B cell (primary cell): ENCODE measurements at regions not wholly inside any gene's neighbourhood (a gene's known extent, or its start where the extent isn't known, plus 50 kb on each side); places are given as distances from the start of the nearest gene placed in this dataset.

ENCODE experiments used
- ATAC-seq: fragments of 200-7000 bp; cut with Tn5 transposase; one replicate; pipeline ENCODE4 v1.10.0; 2021; ENCODE audit warnings: low read depth, mild to moderate bottlenecking, moderate number of reproducible peaks, moderate library complexity
- CTCF ChIA-PET: fragments of 350-600 bp; sonication (Branson Sonifier 250); formaldehyde crosslinking; loops from one replicate; lab custom pipeline; 2021; ENCODE audit warnings: antibody characterized with exemption, inconsistent platforms; lab: Charles Lee
- POLR2A ChIA-PET: fragments of 350-600 bp; sonication (Branson Sonifier 250); formaldehyde crosslinking; loops from one replicate; lab custom pipeline; 2021; ENCODE audit warnings: antibody characterized with exemption; lab: Charles Lee
- DNase-seq: peaks from one replicate; pipeline ENCODE4 v3.0.0; 2013
- H2AFZ ChIP-seq: 2 replicates; pipeline ENCODE4 v1.6.1; 2012; ENCODE audit warnings: mild to moderate bottlenecking, low read depth, low read length; ENCODE audit not compliant: insufficient read depth, poor library complexity, severe bottlenecking
- H3K27ac ChIP-seq, 2 donors: 1 replicate in 1 of 2; 2 replicates in 1 of 2; pipeline ENCODE4 v1.5.1; 2012 to 2013; ENCODE audit warnings: low read length in 2 of 2, mild to moderate bottlenecking in 2 of 2, moderate library complexity in 1 of 2
- H3K27me3 ChIP-seq, 4 experiments: fragments of 200-600 bp in 1 of 4; sonication (generic) in 1 of 4; replicated peaks in 1 of 4; 1 replicate in 2 of 4; 2 replicates in 2 of 4; pipeline versions ENCODE4 v1.6.1 to v1.7.0; 2013 to 2016; ENCODE audit warnings: low read length in 3 of 4, mild to moderate bottlenecking in 2 of 4, mixed read lengths in 1 of 4, moderate library complexity in 1 of 4; ENCODE audit not compliant: insufficient read depth in 4 of 4, control insufficient read depth in 3 of 4; ENCODE audit errors: control extremely low read depth in 1 of 4
- H3K36me3 ChIP-seq, 2 experiments: replicated peaks in 1 of 2; 1 replicate in 1 of 2; 2 replicates in 1 of 2; pipeline versions ENCODE4 v1.6.1 to v1.7.1; 2013; ENCODE audit warnings: low read length in 1 of 2; ENCODE audit not compliant: insufficient read depth in 2 of 2, control insufficient read depth in 1 of 2; ENCODE audit errors: control extremely low read depth in 1 of 2, extremely low read depth in 1 of 2
- H3K4me1 ChIP-seq, 2 donors: fragments of 200-600 bp in 1 of 2; sonication (generic) in 1 of 2; 1 replicate in 1 of 2; 2 replicates in 1 of 2; pipeline versions ENCODE4 v1.5.1 to v1.6.1; 2013 to 2017; ENCODE audit warnings: low read length in 2 of 2; ENCODE audit not compliant: control insufficient read depth in 2 of 2, insufficient read depth in 2 of 2
- H3K4me2 ChIP-seq: replicated peaks from 2 replicates; pipeline ENCODE3; 2012; ENCODE audit warnings: mild to moderate bottlenecking, low read depth, low read length; ENCODE audit not compliant: poor library complexity, severe bottlenecking
- H3K4me3 ChIP-seq, 5 experiments: fragments of 200-600 bp in 1 of 5; sonication (generic) in 1 of 5; 1 replicate in 3 of 5; 2 replicates in 2 of 5; pipeline versions ENCODE4 v1.5.1 to v1.7.0; 2011 to 2016; ENCODE audit warnings: low read length in 4 of 5, mild to moderate bottlenecking in 4 of 5, low read depth in 2 of 5, control low read depth in 1 of 5, moderate library complexity in 1 of 5; ENCODE audit not compliant: insufficient read depth in 1 of 5; ENCODE audit errors: control extremely low read depth in 1 of 5, extremely low read depth in 1 of 5
- H3K79me2 ChIP-seq: fragments of 200-600 bp; sonication (generic); one replicate; pipeline ENCODE4 v1.6.0; 2016; ENCODE audit warnings: low read length; ENCODE audit not compliant: control insufficient read depth, insufficient read depth
- H3K9ac ChIP-seq: fragments of 200-600 bp; sonication (generic); 2 replicates; pipeline ENCODE4 v1.6.1; 2017; ENCODE audit warnings: mild to moderate bottlenecking, low read length, moderate library complexity
- H3K9me3 ChIP-seq, 3 donors: one replicate each; pipeline versions ENCODE4 v1.6.1 to v1.7.1; 2013; ENCODE audit warnings: low read length in 2 of 3; ENCODE audit not compliant: control insufficient read depth in 2 of 3, insufficient read depth in 1 of 3; ENCODE audit errors: control extremely low read depth in 1 of 3
- H4K20me1 ChIP-seq: 2 replicates; pipeline ENCODE4 v1.6.0; 2012; ENCODE audit warnings: mild to moderate bottlenecking, low read length; ENCODE audit not compliant: insufficient read depth, control insufficient read depth, poor library complexity, severe bottlenecking
- H3K27ac Mint-ChIP-seq: one replicate; pipeline ENCODE4 v1.8.0; 2021; ENCODE audit warnings: mixed read lengths
- H3K27me3 Mint-ChIP-seq: one replicate; pipeline ENCODE4 v1.8.0; 2021; ENCODE audit warnings: mixed read lengths
- H3K4me1 Mint-ChIP-seq: one replicate; pipeline ENCODE4 v1.8.0; 2021; ENCODE audit warnings: mixed read lengths
- H3K4me3 Mint-ChIP-seq: one replicate; pipeline ENCODE4 v1.8.0; 2021; ENCODE audit warnings: mixed read lengths
- H3K9me3 Mint-ChIP-seq: one replicate; pipeline ENCODE4 v1.8.0; 2022; ENCODE audit warnings: mixed read lengths; ENCODE audit not compliant: insufficient read depth
- CTCF ChIP-seq: fragments of 200-600 bp; IDR thresholded peaks from one replicate; pipeline ENCODE4 v1.8.0; 2022; ENCODE audit warnings: antibody characterized with exemption, mild to moderate bottlenecking
- EZH2 ChIP-seq: IDR thresholded peaks from 2 replicates; pipeline ENCODE4 v1.6.1; 2012; ENCODE audit warnings: borderline replicate concordance, low read depth, mild to moderate bottlenecking, moderate library complexity, low read length; ENCODE audit not compliant: insufficient read depth, poor library complexity, severe bottlenecking
- WGBS: methylation state at CpG from one replicate; pipeline ENCODE4 v1.1.5; 2013; ENCODE audit warnings: missing lambda C conversion rate; ENCODE audit not compliant: insufficient coverage; 5-methylcytosine and 5-hydroxymethylcytosine counted together
- intact Hi-C: fragments of 100-400 bp; cut with micrococcal nuclease; formaldehyde crosslinking; loops from one replicate; pipeline ENCODE4 v1.10.0; 2022

GRCh38 chr12:90870971-90871725, 83.8 kb downstream of the CCER1 start:
- DNase-seq (no peak), ATAC-seq (no peak)
- CTCF ChIA-PET, result no interaction called here
- Histone ChIP-seq H2AFZ (no peak overlapping the region), H4K20me1 (no peaks in the 10 kb centered on the region), H3K27me3 (peaks cover 0 to 4% (median 0%) of the 10 kb centered on the region in 4 experiments), H3K4me1 (no peaks in the 10 kb centered on the region), H3K36me3 (no peaks in the 10 kb centered on the region), H3K9ac (no peak overlapping the region), H3K4me3 (no peak overlapping the region), H3K4me2 (no peak overlapping the region), H3K79me2 (no peaks in the 10 kb centered on the region), H3K27ac (no peak overlapping the region), H3K9me3 (no peaks in the 10 kb centered on the region)
- WGBS, result no CpG with 5 or more reads among the region's 1 CpG
- Mint-ChIP-seq H3K4me3 (no peak overlapping the region), H3K27ac (no peak overlapping the region), H3K9me3 (no peaks in the 10 kb centered on the region), H3K4me1 (no peaks in the 10 kb centered on the region), H3K27me3 (no peaks in the 10 kb centered on the region)
- TF ChIP-seq CTCF (no peak), EZH2 (no peak)
- intact Hi-C loops, result no loop called here
- POLR2A ChIA-PET, result no interaction called here

- no peak overlapping the region for H3K27ac ChIP-seq
- H2AFZ ChIP-seq, result no peak overlapping the region
- Mint-ChIP-seq H3K4me3 (no peak overlapping the region), H3K4me1 (no peaks in the 10 kb centered on the region), H3K9me3 (no peaks in the 10 kb centered on the region), H3K27ac (no peak overlapping the region), H3K27me3 (no peaks in the 10 kb centered on the region)
- no peaks in the 10 kb centered on the region for H3K4me1 ChIP-seq
- no peaks in the 10 kb centered on the region for H4K20me1 ChIP-seq
- CTCF ChIA-PET, result no interaction called here
- H3K9ac ChIP-seq, result no peak overlapping the region
- intact Hi-C loops, result no loop called here
- H3K79me2 ChIP-seq, result no peaks in the 10 kb centered on the region
- peaks cover 0 to 4% (median 0%) of the 10 kb centered on the region in 4 experiments for H3K27me3 ChIP-seq
- no peak for TF ChIP-seq EZH2
- TF ChIP-seq CTCF, result no peak
- H3K36me3 ChIP-seq, result no peaks in the 10 kb centered on the region
- H3K4me2 ChIP-seq, result no peak overlapping the region
- POLR2A ChIA-PET, result no interaction called here
- ATAC-seq (no peak), DNase-seq (no peak)
- no peak overlapping the region for H3K4me3 ChIP-seq
- no CpG with 5 or more reads among the region's 1 CpG for WGBS
- H3K9me3 ChIP-seq, result no peaks in the 10 kb centered on the region
Measured at GRCh38 chr12:90868626-90869025, 86.3 kb downstream of the CCER1 start.
